ENCODE measurements at regions not wholly inside any gene's neighbourhood (a gene's known extent, or its start where the extent isn't known, plus 50 kb on each side); places are given as distances from the start of the nearest gene placed in this dataset.

- H4K20me1 ChIP-seq (ENCODE audit: insufficient read depth), result no peaks in the 10 kb centered on the region
- no peaks in the 10 kb centered on the region for H3K79me2 ChIP-seq (replicated peaks; ENCODE audit: insufficient read depth, low read length)
- TF ChIP-seq MXI1 (conservative IDR thresholded peaks at IDR 0.05; ENCODE audit: poor library complexity, severe bottlenecking) (no peak), RAD21 (conservative IDR thresholded peaks at IDR 0.05) (peak; percentile 87), SMC3 (conservative IDR thresholded peaks at IDR 0.05; ENCODE audit: poor library complexity) (peak; percentile 79)
- TF ChIP-seq, protein P1, sequence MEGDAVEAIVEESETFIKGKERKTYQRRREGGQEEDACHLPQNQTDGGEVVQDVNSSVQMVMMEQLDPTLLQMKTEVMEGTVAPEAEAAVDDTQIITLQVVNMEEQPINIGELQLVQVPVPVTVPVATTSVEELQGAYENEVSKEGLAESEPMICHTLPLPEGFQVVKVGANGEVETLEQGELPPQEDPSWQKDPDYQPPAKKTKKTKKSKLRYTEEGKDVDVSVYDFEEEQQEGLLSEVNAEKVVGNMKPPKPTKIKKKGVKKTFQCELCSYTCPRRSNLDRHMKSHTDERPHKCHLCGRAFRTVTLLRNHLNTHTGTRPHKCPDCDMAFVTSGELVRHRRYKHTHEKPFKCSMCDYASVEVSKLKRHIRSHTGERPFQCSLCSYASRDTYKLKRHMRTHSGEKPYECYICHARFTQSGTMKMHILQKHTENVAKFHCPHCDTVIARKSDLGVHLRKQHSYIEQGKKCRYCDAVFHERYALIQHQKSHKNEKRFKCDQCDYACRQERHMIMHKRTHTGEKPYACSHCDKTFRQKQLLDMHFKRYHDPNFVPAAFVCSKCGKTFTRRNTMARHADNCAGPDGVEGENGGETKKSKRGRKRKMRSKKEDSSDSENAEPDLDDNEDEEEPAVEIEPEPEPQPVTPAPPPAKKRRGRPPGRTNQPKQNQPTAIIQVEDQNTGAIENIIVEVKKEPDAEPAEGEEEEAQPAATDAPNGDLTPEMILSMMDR (IDR thresholded peaks at IDR 0.05; ENCODE audit: poor library complexity, severe bottlenecking), result peak; percentile 82
- no peaks in the 10 kb centered on the region for H3K27me3 ChIP-seq (ENCODE audit: insufficient read depth, low read depth, low read length)
- H2AFZ ChIP-seq (ENCODE audit: low read depth, low read length), result no peak overlapping the region
- H3K9me2 ChIP-seq (ENCODE audit: insufficient read depth, low read length), result no peaks in the 10 kb centered on the region
- H3K4me3 ChIP-seq (ENCODE audit: low read length), result no peak overlapping the region
- no peaks in the 10 kb centered on the region for H3K36me3 ChIP-seq (ENCODE audit: insufficient read depth, low read length)
- H3K27ac ChIP-seq (ENCODE audit: low read length), result no peak overlapping the region
- no peak overlapping the region for H3K4me2 ChIP-seq (ENCODE audit: low read length)
- no peak overlapping the region for H3K9ac ChIP-seq (ENCODE audit: low read length)
- no peaks in the 10 kb centered on the region for H3K9me3 ChIP-seq (ENCODE audit: low read length)
- no peaks in the 10 kb centered on the region for H3F3A ChIP-seq (ENCODE audit: insufficient read depth, low read length, poor library complexity, severe bottlenecking)
These were observed 333.9 kb downstream of the HACE1 start for GRCh38 chr6:104525677-104526322.

- Histone ChIP-seq H3F3A (ENCODE audit: insufficient read depth, low read length, poor library complexity, severe bottlenecking) (no peaks in the 10 kb centered on the region), H3K79me2 (replicated peaks; ENCODE audit: insufficient read depth, low read length) (no peaks in the 10 kb centered on the region), H4K20me1 (ENCODE audit: insufficient read depth) (no peaks in the 10 kb centered on the region), H3K27me3 (ENCODE audit: insufficient read depth, low read depth, low read length) (no peaks in the 10 kb centered on the region), H3K4me3 (ENCODE audit: low read length) (no peak overlapping the region), H2AFZ (ENCODE audit: low read depth, low read length) (no peak overlapping the region), H3K36me3 (ENCODE audit: insufficient read depth, low read length) (no peaks in the 10 kb centered on the region), H3K9me3 (ENCODE audit: low read length) (no peaks in the 10 kb centered on the region), H3K4me2 (ENCODE audit: low read length) (no peak overlapping the region), H3K9ac (ENCODE audit: low read length) (no peak overlapping the region), H3K27ac (ENCODE audit: low read length) (no peak overlapping the region), H3K9me2 (ENCODE audit: insufficient read depth, low read length) (no peaks in the 10 kb centered on the region)
- TF ChIP-seq SMC3 (conservative IDR thresholded peaks at IDR 0.05; ENCODE audit: poor library complexity) (no peak), TAF1 (IDR thresholded peaks at IDR 0.05; ENCODE audit: low read depth) (no peak), EP300 (conservative IDR thresholded peaks at IDR 0.05; ENCODE audit: poor library complexity, severe bottlenecking) (no peak), EZH2 (IDR thresholded peaks at IDR 0.05; ENCODE audit: borderline replicate concordance, insufficient read depth, low read length, poor library complexity, severe bottlenecking) (no peak), POLR2AphosphoS5 (IDR thresholded peaks at IDR 0.05) (no peak), RAD21 (conservative IDR thresholded peaks at IDR 0.05) (no peak), REST (IDR thresholded peaks at IDR 0.05; ENCODE audit: borderline replicate concordance) (no peak)
- TF ChIP-seq, protein P1 (IDR thresholded peaks at IDR 0.05; ENCODE audit: poor library complexity, severe bottlenecking), result no peak
These were observed 337.2 kb downstream of the HACE1 start for GRCh38 chr6:104522533-104522932.
